ENCODE measurements at regions not wholly inside any gene's neighbourhood (a gene's known extent, or its start where the extent isn't known, plus 50 kb on each side); places are given as distances from the start of the nearest gene placed in this dataset.

DNA sequence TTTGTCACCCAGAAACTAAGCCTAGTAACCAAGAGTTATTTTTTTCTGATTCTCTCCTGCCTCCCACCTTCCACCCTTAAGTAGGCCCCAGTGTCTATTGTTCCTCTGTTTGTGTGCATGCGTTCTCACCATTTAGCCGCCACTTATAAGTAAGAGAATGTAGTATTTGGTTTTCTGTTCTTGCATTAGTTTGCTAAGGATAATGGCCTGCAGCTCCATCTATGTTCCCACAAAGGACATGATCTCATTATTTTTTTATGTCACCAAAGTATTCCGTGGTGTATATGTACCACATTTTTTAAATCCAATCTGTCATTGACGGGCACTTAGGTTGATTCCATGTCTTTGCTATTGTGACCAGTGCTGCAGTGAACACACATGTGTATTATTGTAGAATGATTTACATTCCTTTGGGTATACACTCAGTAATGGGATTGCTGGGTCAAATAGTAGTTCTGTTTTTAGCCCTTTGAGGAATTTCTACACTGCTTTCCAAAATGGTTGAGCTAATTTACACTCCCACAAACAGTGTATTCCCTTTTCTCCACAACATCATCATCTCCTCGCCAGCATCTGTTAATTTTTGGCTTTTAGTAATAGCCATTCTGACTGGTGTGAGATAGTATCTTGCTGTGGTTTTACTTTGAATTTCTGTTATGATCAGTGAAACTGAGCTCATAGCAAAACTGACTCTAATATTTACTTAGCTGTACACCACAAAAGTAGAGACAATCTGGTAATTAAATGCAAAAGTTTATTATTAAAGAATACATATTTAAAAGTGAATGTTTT, 660.1 kb upstream of the SLC8A1 start:
- TF ChIP-seq, protein P1, sequence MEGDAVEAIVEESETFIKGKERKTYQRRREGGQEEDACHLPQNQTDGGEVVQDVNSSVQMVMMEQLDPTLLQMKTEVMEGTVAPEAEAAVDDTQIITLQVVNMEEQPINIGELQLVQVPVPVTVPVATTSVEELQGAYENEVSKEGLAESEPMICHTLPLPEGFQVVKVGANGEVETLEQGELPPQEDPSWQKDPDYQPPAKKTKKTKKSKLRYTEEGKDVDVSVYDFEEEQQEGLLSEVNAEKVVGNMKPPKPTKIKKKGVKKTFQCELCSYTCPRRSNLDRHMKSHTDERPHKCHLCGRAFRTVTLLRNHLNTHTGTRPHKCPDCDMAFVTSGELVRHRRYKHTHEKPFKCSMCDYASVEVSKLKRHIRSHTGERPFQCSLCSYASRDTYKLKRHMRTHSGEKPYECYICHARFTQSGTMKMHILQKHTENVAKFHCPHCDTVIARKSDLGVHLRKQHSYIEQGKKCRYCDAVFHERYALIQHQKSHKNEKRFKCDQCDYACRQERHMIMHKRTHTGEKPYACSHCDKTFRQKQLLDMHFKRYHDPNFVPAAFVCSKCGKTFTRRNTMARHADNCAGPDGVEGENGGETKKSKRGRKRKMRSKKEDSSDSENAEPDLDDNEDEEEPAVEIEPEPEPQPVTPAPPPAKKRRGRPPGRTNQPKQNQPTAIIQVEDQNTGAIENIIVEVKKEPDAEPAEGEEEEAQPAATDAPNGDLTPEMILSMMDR (conservative IDR thresholded peaks at IDR 0.05; ENCODE audit: low read depth, low read length) = no peak
- no peak for TF ChIP-seq EZH2 (IDR thresholded peaks at IDR 0.05; ENCODE audit: borderline replicate concordance, low read depth, low read length, poor library complexity, severe bottlenecking)

Measured in A673 (cell line).